ENCODE measurements at regions not wholly inside any gene's neighbourhood (a gene's known extent, or its start where the extent isn't known, plus 50 kb on each side); places are given as distances from the start of the nearest gene placed in this dataset.

DNA sequence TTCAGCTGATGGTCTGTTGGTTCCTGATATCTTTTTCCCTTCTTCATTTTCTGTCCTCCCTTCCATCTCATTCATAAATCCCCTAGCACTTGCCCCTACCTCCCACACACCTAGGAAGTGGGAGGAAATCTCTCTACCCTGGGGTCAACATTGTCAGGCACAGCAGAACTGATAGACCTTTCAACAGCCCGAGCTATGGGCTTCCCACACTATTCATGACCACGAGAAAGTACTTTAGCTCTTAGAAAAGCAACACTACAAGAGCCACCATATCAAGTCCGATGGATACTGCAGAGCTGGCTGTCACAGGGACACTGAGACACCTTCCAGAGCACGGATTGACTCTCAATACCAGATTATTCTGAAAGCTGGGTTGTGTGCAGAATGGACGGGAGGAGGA lies 180.6 kb upstream of the NEBL start:
- no peak for DNase-seq

DNA sequence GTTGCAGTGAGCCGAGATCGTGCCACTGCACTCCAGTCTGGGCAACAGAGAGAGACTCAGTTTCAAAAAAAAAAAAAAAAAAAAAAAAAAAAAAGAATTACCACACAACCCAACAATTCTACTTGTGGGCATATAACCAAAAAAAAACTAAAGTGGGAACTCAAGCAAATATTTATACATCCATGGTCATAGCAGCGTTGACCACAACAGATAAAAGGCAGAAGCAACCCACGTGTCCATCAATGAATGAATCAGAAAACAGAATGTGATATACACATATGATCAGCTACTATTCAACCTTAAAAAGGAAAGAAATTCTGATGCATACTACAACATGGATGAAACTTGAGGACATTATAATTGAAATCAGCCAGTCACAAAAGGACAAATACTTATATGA lies 179.3 kb upstream of the NEBL start:
- no peak for DNase-seq

GRCh38 chr10:21075880-21076279 lies 178.8 kb upstream of the NEBL start:
- no peak for DNase-seq

GRCh38 chr10:21071001-21071673 lies 174.0 kb upstream of the NEBL start:
- DNase-seq, result no peak

GRCh38 chr10:21069929-21070700 lies 173.0 kb upstream of the NEBL start:
- DNase-seq, result no peak

DNA sequence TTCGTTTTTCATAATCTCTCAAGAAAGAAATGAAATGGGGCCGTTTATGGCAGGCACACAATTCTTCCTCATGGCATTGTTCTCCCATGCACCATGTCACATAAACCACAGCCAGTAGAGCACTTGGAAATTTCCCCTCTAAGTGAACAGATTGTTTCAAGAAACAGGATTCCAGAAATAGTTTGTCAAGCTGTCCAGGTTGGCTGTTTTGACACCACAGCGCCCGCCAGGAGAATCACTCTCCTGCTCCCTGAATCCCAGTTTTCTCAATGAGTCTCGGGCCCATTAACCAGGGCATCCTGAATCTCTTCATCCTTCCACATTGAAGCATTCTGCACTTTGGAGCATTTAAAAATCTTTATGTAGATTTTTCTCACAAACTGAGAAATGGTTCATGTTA lies 172.2 kb upstream of the NEBL start:
- DNase-seq, result no peak

DNA sequence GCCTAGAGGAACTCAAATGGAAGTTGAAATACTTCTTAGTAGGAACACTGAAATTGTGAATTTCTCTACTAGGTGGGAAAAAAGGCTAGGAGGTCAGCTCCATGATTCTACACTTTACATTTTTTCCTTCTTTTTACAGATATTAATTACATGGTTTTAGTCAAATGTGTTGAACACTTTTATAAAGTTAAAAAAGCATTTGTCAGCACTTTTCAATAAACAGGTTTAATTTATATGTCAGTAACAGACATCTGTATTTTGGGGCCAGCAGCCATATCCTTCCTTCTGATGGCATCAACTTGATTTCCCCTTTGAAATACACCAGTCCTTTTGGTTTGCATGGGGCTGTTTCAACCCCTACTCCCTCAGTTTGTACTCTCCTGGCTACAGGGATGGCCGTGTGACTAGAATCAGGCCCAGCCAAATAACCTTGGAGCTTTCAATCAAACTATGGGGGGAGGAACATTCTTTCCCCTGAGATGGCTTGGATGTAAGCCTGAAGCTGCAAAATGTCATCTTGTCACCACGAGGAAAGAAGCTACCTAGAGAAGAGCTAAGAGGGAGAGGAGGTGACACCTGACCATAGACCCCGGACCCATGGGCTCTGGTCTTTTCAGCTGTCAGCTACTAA lies 171.0 kb upstream of the NEBL start:
- no peak for DNase-seq

DNA sequence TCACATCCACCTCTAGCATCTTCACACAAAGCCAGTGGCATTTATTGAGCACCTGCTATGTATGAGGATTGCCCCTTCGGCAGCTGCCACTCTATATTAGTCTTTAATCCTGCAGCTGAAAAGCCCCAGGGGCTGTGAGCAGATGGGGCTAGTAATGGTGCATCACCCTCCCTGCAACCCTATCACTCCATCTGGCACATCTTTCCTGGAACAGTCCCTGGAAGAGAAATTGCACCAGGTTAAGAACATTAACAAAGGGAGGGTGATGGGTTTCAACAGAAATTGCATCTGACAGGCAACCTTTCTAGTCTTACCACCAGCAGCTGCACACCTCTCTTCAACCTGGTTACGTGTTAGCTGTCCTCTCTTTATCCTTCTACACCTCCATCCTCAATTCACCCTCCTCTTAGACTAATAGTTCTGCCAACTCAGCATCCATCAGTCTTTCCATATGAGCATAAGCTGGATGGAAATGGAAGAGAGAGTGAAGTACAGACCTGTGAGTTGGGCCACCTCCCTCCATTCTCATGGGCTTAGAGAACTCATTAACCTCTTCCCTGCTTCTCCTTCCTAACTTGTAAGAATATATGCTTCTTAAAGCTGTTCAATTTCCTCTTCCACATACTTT lies 168.6 kb upstream of the NEBL start:
- DNase-seq, result no peak

DNA sequence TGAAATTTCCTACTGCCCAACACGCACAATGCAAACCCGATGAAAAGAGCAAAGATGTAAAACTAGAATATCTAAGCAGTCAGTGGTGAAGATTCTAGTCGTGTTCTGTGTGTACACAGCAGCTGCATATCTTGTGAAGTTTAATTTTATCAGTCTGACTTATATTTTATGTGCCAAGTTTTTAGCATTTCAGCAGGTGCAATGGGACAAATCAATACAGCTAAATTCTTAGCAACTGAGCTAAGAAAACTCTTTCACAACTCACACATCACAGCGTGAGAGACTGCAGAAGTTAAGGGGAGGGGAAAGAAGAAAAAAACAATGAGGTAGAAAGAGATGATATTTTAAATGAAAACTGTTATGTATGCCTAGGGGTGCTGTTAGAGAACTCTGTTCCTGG lies 164.9 kb upstream of the NEBL start:
- DNase-seq, result no peak

DNA sequence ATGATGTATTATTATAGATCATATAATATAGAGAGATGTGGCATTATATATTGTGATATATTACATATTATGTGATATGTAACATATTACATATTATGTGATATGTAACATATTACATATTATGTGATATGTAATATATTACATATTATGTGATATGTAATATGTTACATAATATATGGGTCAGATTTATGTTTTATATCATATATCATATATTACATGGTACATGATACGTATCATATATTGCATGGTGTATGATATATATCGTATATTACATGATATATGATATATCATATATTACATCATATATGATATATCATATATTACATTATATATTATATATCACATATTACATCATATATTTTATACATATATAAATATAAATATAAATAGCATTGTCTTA lies 164.1 kb upstream of the NEBL start:
- no peak for DNase-seq

DNA sequence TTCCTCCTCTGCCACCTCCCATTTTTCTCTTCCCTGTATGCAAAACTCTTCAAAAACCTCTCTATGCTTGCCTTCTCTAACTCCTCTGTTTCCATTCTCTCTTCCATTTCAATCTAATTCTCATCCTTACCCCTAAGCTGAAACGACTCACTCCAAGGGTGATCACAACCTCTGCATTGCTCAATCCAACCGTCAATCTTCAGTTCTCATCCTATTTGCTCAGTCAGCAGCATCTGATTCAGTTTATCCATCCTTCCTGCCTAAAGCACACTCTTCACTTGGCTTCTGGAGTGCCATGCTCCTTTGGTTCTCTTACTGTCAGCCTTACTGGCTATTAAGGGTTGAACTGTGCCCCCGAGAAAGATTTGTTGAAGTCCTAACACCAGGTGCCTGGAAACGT lies 163.5 kb upstream of the NEBL start:
- DNase-seq, result no peak

DNA sequence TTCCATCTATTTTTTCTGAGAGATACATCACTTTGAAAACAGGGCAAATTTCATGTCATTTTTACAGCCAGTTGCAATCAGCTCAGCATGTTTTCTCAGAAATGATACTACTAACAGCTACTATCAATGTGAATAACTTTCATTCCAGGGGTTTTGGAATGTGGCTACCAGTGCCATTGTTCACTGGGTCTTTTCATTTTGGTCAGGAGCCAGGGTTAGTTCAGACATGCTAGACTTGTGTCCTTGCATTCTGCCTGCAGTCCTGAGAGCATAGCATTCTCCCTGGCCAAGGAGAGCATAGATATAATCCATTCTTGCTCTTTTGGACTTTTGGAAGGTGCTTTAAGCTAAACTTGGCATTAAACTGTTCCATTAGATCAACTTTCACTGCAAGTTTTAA lies 160.9 kb upstream of the NEBL start:
- no peak for DNase-seq

DNA sequence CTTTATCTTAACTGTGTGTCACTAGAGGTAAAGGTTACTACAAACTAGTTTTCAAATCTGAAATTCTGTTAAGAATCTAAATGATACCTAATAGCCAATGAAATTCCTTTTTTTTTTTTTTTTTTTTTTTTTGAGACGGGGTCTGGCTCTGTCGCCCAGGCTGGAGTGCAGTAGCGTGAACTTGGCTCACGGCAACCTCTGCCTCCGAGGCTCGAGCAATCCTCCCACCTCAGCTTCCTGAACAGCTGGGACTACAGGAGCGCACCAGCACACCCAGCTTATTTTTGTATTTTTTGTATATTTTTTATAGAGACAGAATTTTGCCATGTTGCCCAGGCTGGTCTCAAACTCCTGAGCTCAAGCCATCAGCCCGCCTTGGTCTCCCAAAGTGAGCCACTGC lies 160.3 kb upstream of the NEBL start:
- DNase-seq, result no peak

- DNase-seq, result no peak
Observed at GRCh38 chr10:21056461-21056860, 159.3 kb upstream of the NEBL start.

- DNase-seq, result no peak
Observed at GRCh38 chr10:21055339-21056135, 158.4 kb upstream of the NEBL start.

GRCh38 chr10:21053953-21054690 lies 157.0 kb upstream of the NEBL start:
- DNase-seq, result no peak

GRCh38 chr10:21052709-21053104 lies 155.6 kb upstream of the NEBL start:
- DNase-seq, result no peak

DNA sequence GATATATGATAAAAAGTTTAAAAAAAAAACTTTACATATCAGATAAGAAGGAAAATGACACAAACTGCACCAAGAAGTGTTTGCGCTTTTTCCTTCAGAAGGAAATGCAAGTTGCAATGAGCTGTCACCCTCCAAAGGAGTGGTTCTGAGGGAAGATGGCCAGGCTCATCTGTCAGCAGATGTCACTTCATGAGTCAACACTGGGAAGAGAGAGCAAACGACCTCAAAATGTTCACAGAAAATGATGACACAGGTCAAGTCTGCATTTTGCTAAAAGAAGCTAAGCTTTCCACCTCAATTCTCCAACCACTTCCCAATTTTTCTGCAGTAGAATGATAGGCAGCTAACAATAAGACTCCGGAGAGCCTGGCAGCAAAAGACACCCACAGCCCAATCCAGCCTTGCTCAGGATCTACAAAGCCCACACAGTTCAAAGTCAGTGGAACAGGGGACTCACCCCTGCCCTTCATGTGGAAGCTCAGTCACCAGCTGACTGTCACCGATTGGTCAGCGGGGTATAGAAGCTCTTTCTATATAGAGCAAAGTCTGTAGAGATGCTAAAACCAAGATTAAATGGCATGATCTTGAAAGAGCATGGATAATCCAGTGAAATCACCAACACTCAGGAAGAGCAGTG lies 155.1 kb upstream of the NEBL start:
- no peak for DNase-seq

GRCh38 chr10:21049482-21049881 lies 152.4 kb upstream of the NEBL start:
- no peak for DNase-seq

- no peak for DNase-seq
Observed at GRCh38 chr10:21048068-21048467, 151.0 kb upstream of the NEBL start.

GRCh38 chr10:21047511-21047910 lies 150.4 kb upstream of the NEBL start:
- no peak for DNase-seq

- no peak for DNase-seq
Observed at GRCh38 chr10:21047096-21047495, 150.0 kb upstream of the NEBL start.

Measured in midbrain (tissue), 1 donor.